ENCODE measurements at regions not wholly inside any gene's neighbourhood (a gene's known extent, or its start where the extent isn't known, plus 50 kb on each side); places are given as distances from the start of the nearest gene placed in this dataset.

- TF ChIP-seq CTCF (IDR thresholded peaks at IDR 0.05; ENCODE audit: low read length) (no peak), EZH2phosphoT487 (IDR thresholded peaks at IDR 0.05; ENCODE audit: low read length) (no peak), EZH2 (optimal IDR thresholded peaks at IDR 0.05; ENCODE audit: low read depth, low read length) (no peak)
These were observed 54.9 kb upstream of the RFC3 start for GRCh38 chr13:33763021-33763420.
